H1 (cell line): ENCODE measurements at regions not wholly inside any gene's neighbourhood (a gene's known extent, or its start where the extent isn't known, plus 50 kb on each side); places are given as distances from the start of the nearest gene placed in this dataset.

ENCODE experiments used
- BACH1 ChIP-seq: IDR thresholded peaks from 2 replicates; pipeline ENCODE4 v1.6.1; 2012; ENCODE audit warnings: low read length, improper control_type of control experiment
- KDM4A ChIP-seq: IDR thresholded peaks from one replicate; pipeline ENCODE4 v1.7.1; 2012; ENCODE audit warnings: low read depth, mild to moderate bottlenecking, moderate library complexity, low read length, inconsistent platforms; ENCODE audit not compliant: severe bottlenecking
- SUZ12 ChIP-seq: fragments of 200-600 bp; sonication (generic); IDR thresholded peaks from 2 replicates; pipeline ENCODE4 v1.6.1; 2012; ENCODE audit warnings: mild to moderate bottlenecking, inconsistent platforms, low read length, moderate library complexity, mixed read lengths
- TAF1 ChIP-seq: IDR thresholded peaks from 2 replicates; pipeline ENCODE4 v1.6.1; 2011; ENCODE audit warnings: mild to moderate bottlenecking, low read depth, low read length

DNA sequence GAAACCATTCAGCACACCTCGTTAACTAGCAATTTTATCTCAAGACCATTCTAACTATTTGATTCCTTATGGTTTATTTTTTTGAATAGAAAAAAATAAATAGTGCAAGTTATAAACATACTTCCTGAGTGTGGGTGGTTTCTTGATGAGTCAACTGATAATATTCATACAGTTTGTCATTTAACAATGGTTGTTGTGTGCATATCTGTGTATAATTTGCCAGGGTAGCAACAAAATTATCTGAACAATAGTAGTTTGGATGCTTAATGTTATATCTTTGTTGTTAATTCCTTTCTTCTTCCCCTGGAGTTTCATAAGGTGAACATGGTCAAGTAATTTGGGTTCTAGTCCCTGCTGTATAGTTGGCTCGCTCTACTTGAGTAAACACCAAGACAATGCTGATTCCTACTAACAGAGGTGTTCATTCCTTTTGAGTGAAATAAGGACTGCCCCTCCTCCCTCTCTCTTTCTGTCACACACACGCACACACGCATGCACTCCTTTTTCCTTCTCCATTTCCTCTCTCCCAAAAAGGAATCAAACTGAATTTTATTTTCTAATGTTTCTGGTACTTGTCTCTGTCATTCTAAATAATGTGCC is 938.1 kb upstream of the EPHA7 start (continued):
- TF ChIP-seq TAF1, result no peak
- no peak for TF ChIP-seq BACH1
- TF ChIP-seq SUZ12, result no peak
- TF ChIP-seq KDM4A, result no peak
